ES-I3 (cell line): ENCODE measurements at regions not wholly inside any gene's neighbourhood (a gene's known extent, or its start where the extent isn't known, plus 50 kb on each side); places are given as distances from the start of the nearest gene placed in this dataset.
"Not testable (repeated sequence)": the region's sequence is repeated elsewhere in the genome, so short reads cannot be mapped to it uniquely, and the experiment has no call there.

Experiments used
- H3K36me3 ChIP-seq: 2 replicates; pipeline ENCODE4 v1.6.1; 2013; ENCODE audit warnings: mild to moderate bottlenecking, low read length, control low read depth, moderate library complexity; ENCODE audit not compliant: insufficient read depth
- H3K4me1 ChIP-seq: 2 replicates; pipeline ENCODE4 v1.6.1; 2013; ENCODE audit warnings: mild to moderate bottlenecking, control low read depth, low read length; ENCODE audit not compliant: insufficient read depth
- H3K9ac ChIP-seq: 2 replicates; pipeline ENCODE4 v1.6.1; 2013; ENCODE audit warnings: low read depth, mild to moderate bottlenecking, low read length, moderate library complexity
- H3K9me3 ChIP-seq: 2 replicates; pipeline ENCODE4 v1.6.1; 2013; ENCODE audit warnings: mild to moderate bottlenecking, low read length, moderate library complexity; ENCODE audit not compliant: control insufficient read depth, insufficient read depth

DNA sequence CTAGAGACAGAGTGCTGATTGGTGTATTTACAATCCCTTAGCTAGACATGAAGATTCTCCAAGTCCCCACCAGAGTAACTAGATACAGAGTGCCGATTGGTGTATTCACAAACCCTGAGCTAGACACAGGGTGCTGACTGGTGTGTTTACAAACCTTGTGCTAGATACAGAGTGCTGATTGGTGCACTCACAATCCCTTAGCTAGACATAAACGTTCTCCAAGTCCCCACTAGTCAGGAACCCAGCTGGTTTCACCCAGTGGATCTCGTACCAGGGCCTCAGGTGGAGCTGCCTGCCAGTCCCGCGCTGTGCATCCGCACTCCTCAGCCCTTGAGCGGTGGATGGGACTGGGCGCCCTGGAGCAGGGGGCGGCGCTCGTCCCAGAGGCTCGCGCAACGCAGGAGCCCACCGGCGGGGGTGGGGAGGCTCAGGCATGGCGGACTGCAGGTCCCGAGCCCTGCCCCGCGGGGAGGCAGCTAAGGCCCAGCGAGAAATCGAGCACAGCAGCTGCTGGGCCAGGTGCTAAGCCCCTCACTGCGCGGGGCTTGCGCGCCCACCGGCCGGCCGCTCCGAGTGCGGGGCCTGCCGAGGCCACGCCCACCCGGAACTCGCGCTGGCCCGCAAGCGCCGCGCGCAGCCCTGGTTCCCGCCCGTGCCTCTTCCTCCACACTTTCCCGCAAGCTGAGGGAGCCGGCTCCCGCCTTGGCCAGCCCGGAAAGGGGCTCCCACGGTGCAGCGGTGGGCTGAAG lies 204.0 kb upstream of the SLITRK1 start:
- not testable (repeated sequence) for H3K4me1 ChIP-seq, H3K36me3 ChIP-seq, H3K9ac ChIP-seq, H3K9me3 ChIP-seq

DNA sequence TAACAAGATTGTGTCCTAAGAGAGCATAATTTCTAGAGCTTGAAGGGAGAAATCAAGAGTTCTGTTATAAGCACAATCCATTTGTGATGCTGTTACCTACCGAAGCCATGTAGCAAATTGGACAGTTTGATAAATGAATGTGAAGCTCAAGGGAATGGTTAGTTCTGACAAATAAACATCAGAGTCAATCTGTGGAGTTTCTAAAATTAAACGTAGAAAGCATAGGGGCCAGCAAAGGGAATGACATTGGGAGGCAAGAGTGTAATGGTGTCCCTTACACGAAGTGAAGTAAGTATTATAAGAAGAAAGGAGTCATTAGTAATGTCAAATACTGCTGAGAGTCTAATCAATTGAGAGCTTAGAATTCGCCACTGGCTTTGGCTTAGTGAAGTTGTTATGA lies 200.2 kb upstream of the SLITRK1 start:
- Histone ChIP-seq H3K36me3 (no peaks in the 10 kb centered on the region), H3K4me1 (no peaks in the 10 kb centered on the region), H3K9ac (no peak overlapping the region), H3K9me3 (no peaks in the 10 kb centered on the region)

DNA sequence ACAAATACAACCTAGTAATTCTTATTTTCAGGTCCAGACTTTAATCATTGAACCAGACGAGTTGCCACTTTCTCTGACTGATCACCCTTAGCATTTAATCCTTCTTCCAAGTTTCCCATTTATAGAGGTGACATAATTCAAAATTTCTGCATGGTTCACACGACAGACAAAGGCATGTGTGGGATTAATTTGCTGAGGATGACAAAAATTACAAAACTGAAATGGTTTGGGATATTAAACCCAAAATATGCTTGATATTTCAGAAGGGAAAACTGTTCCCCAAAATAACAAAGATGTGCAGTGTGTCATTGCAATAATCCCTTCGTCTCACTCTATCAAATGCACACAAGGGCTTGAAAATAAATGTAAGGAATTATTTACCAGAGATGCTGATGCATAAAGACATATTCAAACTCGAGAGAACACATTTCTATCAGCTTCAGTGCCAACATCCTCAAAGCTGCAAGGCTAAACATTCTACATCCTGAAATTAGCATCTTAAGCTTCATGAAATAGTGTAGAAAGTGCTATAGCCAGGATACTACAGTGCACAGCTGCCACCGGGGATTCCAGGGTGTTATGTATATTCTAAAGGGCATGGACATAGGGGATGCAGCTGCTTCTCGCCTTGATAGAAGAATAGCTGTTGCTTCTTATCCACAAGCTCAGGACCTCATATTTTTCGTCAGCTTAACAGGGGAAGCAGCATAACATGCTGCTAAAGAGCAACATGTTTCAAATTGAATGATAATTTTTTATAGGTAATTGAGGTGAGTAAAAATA lies 198.7 kb upstream of the SLITRK1 start:
- H3K9ac ChIP-seq: no peak overlapping the region
- H3K4me1 ChIP-seq: no peaks in the 10 kb centered on the region; the same call in 1 of the 2 replicates
- no peaks in the 10 kb centered on the region for H3K9me3 ChIP-seq
- no peaks in the 10 kb centered on the region for H3K36me3 ChIP-seq

DNA sequence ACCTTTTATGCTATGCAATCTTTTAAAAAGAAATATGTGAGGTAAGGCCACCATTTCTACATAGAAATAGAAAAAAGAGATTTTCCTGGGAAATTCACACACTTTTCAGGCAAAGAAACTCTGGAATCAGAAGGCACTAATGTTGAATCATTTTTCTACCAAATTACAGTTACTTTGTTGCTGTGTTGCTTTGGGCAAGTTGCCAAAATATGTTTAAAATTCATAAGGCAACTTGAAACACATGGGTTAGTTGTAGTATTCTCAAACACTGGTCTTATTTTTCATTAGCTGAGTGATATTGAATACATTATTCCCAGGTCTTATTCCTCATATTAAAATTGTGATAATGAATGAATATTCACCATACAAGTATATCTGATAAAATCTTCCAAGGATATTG lies 195.0 kb upstream of the SLITRK1 start:
- Histone ChIP-seq H3K4me1 (no peaks in the 10 kb centered on the region; the same call in 1 of the 2 replicates), H3K9ac (no peak overlapping the region), H3K36me3 (no peaks in the 10 kb centered on the region), H3K9me3 (no peaks in the 10 kb centered on the region)

DNA sequence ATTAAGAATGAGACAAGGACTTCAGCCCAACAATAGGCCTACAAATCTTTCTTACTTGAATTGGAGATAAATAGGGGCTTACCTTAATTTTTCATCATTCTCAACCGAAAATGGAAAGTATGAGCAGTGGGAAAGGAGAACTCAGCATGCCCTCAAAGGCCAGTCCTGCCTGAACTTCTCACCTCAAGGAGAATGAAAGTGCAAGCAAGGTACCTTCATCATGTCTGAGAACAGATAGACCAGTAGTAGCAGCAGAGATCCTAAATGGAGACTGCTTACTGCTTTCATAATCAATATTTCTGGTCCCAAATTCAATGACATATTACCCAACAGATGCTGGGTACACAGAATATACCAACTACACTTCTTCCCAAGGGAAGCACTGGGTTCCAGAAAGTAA lies 194.0 kb upstream of the SLITRK1 start:
- no peaks in the 10 kb centered on the region for H3K9me3 ChIP-seq
- no peak overlapping the region for H3K9ac ChIP-seq
- H3K36me3 ChIP-seq: no peaks in the 10 kb centered on the region

DNA sequence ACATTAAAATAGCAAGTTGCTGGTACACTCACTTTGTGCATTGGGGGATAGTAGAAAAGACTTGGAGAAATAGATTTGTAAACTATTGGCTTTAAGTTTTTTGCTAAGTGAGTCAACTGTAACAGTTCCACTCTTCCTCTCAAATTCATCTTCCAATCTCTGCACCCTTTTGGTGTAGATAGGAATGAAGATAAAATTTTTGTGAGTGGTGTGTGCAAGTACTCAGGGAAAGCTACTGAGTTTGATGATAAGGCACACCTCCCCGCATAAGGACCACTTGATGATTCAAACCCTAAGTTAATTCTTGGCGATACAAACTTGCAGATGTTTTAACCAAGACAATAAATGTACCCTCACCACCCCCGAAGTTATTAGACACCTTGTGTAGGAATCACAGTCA lies 168.3 kb upstream of the SLITRK1 start:
- Histone ChIP-seq H3K4me1 (peaks cover under 1% of the 10 kb centered on the region; the same call in 1 of the 2 replicates), H3K36me3 (no peaks in the 10 kb centered on the region), H3K9me3 (no peaks in the 10 kb centered on the region), H3K9ac (no peak overlapping the region)

More for the DNA sequence above, 194.0 kb upstream of the SLITRK1 start:
- H3K4me1 ChIP-seq: no peaks in the 10 kb centered on the region; the same call in 1 of the 2 replicates

DNA sequence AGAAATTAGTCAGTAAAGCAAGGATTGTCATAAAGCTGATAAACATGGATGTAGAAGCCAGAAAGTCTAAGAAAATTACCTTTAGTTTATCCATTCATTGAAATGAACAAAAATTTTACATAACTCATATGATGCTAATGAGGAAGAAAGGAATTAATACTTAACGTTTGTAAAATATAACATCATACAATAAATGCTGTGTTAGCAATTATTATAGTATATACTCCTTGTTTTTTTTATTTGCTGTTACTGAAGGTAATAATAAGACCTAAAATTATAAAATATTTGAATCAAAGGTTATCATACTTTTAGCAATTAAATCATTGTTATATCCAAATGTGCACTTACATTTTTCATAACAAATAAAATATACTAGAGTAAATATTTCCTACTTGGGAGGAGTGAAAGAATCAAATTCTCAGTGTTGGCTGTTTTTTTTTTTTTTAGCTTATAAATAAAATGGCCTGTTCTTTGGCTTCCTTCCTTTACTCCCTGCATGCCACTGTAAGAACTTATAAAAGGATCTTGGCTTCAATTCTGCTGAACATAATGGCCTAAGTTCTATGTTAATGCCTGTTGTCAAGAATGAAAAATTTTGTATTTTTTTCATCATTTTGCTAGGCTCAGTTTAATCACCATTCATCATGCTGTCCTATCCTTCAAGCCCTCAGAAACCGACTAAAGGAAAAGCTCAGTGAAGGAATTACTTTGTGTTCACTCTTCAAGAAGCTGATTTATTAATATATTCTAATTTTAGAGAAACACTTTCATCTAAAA lies 167.4 kb upstream of the SLITRK1 start:
- peaks cover 4% of the 10 kb centered on the region; the same call in 1 of the 2 replicates for H3K4me1 ChIP-seq
- no peaks in the 10 kb centered on the region for H3K36me3 ChIP-seq
- no peaks in the 10 kb centered on the region for H3K9me3 ChIP-seq
- no peak overlapping the region for H3K9ac ChIP-seq

DNA sequence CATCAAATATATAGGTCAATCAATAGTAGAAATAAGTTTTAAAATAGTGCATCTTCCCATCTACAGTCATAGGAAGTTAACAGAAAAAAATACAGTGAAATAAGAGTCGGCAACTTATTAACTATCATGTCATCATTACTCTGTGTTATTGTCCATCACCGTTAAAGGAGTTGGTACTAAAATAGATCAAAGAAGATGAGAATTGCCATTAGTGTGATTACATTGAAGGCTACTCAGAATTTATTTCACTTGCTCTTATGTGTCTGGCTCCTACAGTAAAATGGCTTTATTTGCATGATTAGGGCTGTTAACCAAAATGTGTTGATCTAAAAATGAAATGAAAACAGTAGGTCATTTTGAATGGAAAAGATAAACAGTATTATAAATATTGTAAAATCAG lies 162.5 kb upstream of the SLITRK1 start:
- H3K4me1 ChIP-seq: peaks cover 4% of the 10 kb centered on the region; the same call in 1 of the 2 replicates

DNA sequence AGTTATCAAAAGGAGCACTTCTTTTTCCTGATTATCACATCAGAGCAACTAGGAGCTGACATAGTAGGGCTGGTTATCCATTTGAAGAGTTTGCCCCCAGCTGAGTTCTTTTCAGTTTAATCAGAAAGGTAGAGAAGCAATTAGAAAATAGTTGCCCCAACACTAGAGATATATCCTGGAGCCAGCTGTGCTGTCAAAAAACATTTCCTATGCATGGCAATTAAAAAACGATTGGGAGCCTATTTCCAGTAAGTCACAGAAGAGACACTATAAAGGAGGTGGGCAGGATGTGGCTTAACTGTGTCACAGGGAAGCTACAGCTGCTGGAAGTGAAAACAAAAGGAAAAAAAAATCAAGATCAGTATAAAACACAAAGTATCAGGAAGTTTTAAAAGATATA lies 155.7 kb upstream of the SLITRK1 start:
- no peaks in the 10 kb centered on the region; the same call in 1 of the 2 replicates for H3K4me1 ChIP-seq
- H3K9ac ChIP-seq: no peak overlapping the region
- H3K36me3 ChIP-seq: no peaks in the 10 kb centered on the region
- no peaks in the 10 kb centered on the region for H3K9me3 ChIP-seq

More for the DNA sequence above, 162.5 kb upstream of the SLITRK1 start:
- H3K9ac ChIP-seq: no peak overlapping the region
- H3K36me3 ChIP-seq: no peaks in the 10 kb centered on the region
- no peaks in the 10 kb centered on the region for H3K9me3 ChIP-seq

DNA sequence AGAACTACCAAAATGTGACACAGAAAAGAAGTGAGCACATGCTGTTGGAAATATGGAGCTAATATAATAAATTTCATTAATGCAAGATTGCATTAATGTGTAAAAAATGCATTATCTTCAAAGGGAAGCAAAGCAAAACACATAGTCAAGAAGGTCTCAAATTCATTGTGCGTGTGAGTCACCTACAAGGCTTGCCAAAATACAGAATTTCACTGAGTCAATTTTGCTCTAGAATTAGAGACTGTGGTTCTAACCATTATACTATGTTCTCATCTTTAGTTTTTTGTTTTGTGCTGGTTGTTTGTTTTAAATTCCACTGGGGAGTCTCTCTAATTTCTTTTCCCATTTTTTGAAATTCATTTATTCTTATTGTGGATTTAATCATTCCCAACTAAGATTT lies 149.8 kb upstream of the SLITRK1 start:
- H3K9me3 ChIP-seq: no peaks in the 10 kb centered on the region
- H3K9ac ChIP-seq: no peak overlapping the region
- H3K36me3 ChIP-seq: no peaks in the 10 kb centered on the region
- H3K4me1 ChIP-seq: no peaks in the 10 kb centered on the region

DNA sequence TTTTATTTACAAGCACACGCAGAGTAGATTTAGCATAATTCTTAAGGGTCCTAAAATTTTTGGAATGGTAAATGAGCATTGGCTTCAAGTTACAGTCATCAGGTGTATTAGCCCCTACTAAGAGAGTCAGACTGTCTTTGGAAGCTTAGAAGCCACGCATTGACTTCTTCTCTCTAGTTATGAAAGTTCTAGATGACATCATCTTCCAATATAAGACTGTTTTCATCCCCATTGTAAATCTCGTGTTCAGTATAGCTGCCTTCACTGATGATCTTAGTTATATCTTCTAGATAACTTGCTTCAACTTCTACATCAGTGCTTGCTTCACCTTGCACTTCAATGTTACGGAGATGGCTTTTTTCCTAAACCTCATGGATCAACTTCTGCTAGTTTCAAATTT lies 148.8 kb upstream of the SLITRK1 start:
- no peaks in the 10 kb centered on the region for H3K9me3 ChIP-seq
- H3K36me3 ChIP-seq: no peaks in the 10 kb centered on the region
- H3K4me1 ChIP-seq: no peaks in the 10 kb centered on the region
- H3K9ac ChIP-seq: no peak overlapping the region

DNA sequence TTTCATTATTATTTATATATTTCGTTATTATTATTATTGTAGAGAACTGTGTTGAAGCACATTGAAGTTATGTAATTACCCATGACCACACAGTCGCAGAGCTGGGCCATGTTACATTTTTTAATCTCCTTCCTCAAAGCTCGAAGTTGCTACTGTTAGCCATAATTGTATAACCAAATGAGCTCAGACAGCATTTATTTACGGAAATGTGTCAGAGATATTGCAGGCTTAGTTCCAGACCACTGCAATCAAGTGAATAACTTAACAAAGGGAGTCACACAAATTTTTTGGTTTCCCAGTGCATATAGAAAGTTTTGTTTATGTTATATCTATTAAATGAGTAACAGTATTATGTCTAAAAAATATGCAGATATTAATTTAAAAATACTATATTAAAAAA lies 147.1 kb upstream of the SLITRK1 start:
- Histone ChIP-seq H3K36me3 (no peaks in the 10 kb centered on the region), H3K9ac (no peak overlapping the region), H3K9me3 (no peaks in the 10 kb centered on the region), H3K4me1 (no peaks in the 10 kb centered on the region; the same call in 1 of the 2 replicates)

DNA sequence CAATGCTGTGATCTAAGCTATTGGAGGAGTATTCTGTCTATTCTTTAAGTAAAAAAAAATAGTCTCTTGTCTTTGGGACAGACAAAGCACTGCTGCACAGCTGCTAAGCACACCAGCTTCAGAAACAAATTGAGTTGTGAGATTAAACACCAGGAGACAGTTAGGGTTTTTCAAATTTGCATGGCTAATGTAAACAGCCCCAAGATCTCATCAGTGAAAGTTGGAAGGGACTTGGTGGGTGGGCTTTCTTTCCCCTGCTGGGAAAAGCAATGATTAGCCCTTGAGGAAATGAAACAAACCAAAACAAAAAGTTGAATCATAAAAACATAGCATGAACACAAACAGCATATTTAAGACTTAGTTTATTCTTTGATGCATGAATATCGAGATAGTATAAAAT lies 143.6 kb upstream of the SLITRK1 start:
- no peak overlapping the region for H3K9ac ChIP-seq
- H3K36me3 ChIP-seq: no peaks in the 10 kb centered on the region
- no peaks in the 10 kb centered on the region for H3K9me3 ChIP-seq
- H3K4me1 ChIP-seq: no peaks in the 10 kb centered on the region; the same call in 1 of the 2 replicates

DNA sequence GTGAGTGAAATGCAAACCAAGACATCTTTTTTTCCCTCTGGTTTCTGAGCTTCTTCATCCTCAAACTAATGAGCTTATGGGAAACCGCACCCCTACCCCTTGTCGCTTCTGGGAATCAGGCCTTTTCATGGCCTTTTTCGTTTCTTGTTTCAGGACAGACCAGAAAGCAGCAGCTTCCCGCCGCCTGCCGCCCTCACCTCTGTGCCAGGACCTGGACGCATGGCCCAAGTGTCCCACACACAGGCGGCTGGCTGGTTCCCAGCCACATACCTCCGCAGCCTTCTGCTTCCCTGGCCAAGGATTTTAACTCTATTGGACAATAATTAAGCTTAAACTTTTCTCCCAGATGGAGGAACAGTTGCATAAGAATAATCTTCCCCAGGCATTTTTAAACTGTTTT lies 114.1 kb upstream of the SLITRK1 start:
- Histone ChIP-seq H3K9ac (no peak overlapping the region), H3K4me1 (no peaks in the 10 kb centered on the region), H3K36me3 (no peaks in the 10 kb centered on the region), H3K9me3 (no peaks in the 10 kb centered on the region)
